Natural killer cell (primary cell): ENCODE measurements at regions not wholly inside any gene's neighbourhood (a gene's known extent, or its start where the extent isn't known, plus 50 kb on each side); places are given as distances from the start of the nearest gene placed in this dataset.

Experiments
- ATAC-seq, 3 donors: fragments of 150-1000 bp in 2 of 3; fragments of 200-7000 bp in 1 of 3; cut with Tn5 transposase; 1 replicate in 1 of 3; 2 replicates in 2 of 3; pipeline ENCODE4 v1.10.0; 2021; ENCODE audit warnings: mild to moderate bottlenecking in 2 of 3, moderate library complexity in 2 of 3
- DNase-seq, 2 donors: peaks; one replicate each; pipeline versions ENCODE4 v3.0.0 to v3.0.0-alpha.2; 2013 to 2021; ENCODE audit warnings: mixed read lengths in 1 of 2
- H3K27ac ChIP-seq: one replicate; pipeline ENCODE4 v1.5.1; 2013; ENCODE audit warnings: mild to moderate bottlenecking, low read length
- H3K27me3 ChIP-seq: one replicate; pipeline ENCODE4 v1.6.1; 2013; ENCODE audit warnings: low read length; ENCODE audit not compliant: control insufficient read depth, insufficient read depth
- H3K36me3 ChIP-seq: one replicate; pipeline ENCODE4 v1.6.1; 2013; ENCODE audit warnings: low read length; ENCODE audit not compliant: control insufficient read depth, insufficient read depth
- H3K4me1 ChIP-seq: one replicate; pipeline ENCODE4 v1.6.1; 2013; ENCODE audit warnings: low read length; ENCODE audit not compliant: control insufficient read depth, insufficient read depth
- H3K4me3 ChIP-seq: one replicate; pipeline ENCODE4 v1.5.1; 2013; ENCODE audit warnings: low read length
- H3K9me3 ChIP-seq: one replicate; pipeline ENCODE4 v1.6.1; 2013; ENCODE audit warnings: low read length; ENCODE audit not compliant: control insufficient read depth, insufficient read depth
- H3K27ac Mint-ChIP-seq, 2 donors: one replicate each; pipeline ENCODE4 v1.8.0; 2022; ENCODE audit warnings: mild to moderate bottlenecking in 2 of 2, mixed read lengths in 2 of 2, moderate library complexity in 1 of 2
- H3K27me3 Mint-ChIP-seq, 2 donors: one replicate each; pipeline ENCODE4 v1.8.0; 2022; ENCODE audit warnings: low read depth in 2 of 2, mixed read lengths in 2 of 2
- H3K36me3 Mint-ChIP-seq: one replicate; pipeline ENCODE4 v1.8.0; 2022; ENCODE audit warnings: mixed read lengths
- H3K4me1 Mint-ChIP-seq, 2 donors: one replicate each; pipeline ENCODE4 v1.8.0; 2022; ENCODE audit warnings: mixed read lengths in 2 of 2
- H3K4me3 Mint-ChIP-seq: one replicate; pipeline ENCODE4 v1.8.0; 2022; ENCODE audit warnings: mild to moderate bottlenecking, moderate library complexity, mixed read lengths
- H3K9me3 Mint-ChIP-seq, 2 donors: one replicate each; pipeline ENCODE4 v1.8.0; 2022; ENCODE audit warnings: mixed read lengths in 2 of 2
- WGBS: methylation state at CpG from one replicate; pipeline ENCODE4 v1.1.7; 2013; ENCODE audit warnings: missing lambda C conversion rate; ENCODE audit not compliant: insufficient coverage; 5-methylcytosine and 5-hydroxymethylcytosine counted together
- intact Hi-C: fragments of 100-400 bp; cut with micrococcal nuclease; formaldehyde crosslinking; loops from one replicate; pipeline ENCODE4 v1.14.2; 2022
- TF ChIP-seq, protein P1 (sequence below): fragments of 200-600 bp; IDR thresholded peaks from one replicate; pipeline ENCODE4 v1.8.0; 2022; ENCODE audit warnings: antibody characterized with exemption

GRCh38 chr18:21928925-21929324, 188.3 kb downstream of the MIB1 start:
- Histone ChIP-seq H3K4me3 (no peak overlapping the region), H3K27ac (no peak overlapping the region), H3K9me3 (no peaks in the 10 kb centered on the region), H3K27me3 (no peaks in the 10 kb centered on the region), H3K36me3 (no peaks in the 10 kb centered on the region), H3K4me1 (no peaks in the 10 kb centered on the region)
- Mint-ChIP-seq H3K4me3 (no peak overlapping the region), H3K4me1 (no peaks in the 10 kb centered on the region), H3K27ac (no peak overlapping the region), H3K36me3 (no peaks in the 10 kb centered on the region), H3K9me3 (no peaks in the 10 kb centered on the region), H3K27me3 (peaks cover 15 to 23% of the 10 kb centered on the region in 2 donors)
- intact Hi-C loops, result no loop called here
- TF ChIP-seq, protein P1, sequence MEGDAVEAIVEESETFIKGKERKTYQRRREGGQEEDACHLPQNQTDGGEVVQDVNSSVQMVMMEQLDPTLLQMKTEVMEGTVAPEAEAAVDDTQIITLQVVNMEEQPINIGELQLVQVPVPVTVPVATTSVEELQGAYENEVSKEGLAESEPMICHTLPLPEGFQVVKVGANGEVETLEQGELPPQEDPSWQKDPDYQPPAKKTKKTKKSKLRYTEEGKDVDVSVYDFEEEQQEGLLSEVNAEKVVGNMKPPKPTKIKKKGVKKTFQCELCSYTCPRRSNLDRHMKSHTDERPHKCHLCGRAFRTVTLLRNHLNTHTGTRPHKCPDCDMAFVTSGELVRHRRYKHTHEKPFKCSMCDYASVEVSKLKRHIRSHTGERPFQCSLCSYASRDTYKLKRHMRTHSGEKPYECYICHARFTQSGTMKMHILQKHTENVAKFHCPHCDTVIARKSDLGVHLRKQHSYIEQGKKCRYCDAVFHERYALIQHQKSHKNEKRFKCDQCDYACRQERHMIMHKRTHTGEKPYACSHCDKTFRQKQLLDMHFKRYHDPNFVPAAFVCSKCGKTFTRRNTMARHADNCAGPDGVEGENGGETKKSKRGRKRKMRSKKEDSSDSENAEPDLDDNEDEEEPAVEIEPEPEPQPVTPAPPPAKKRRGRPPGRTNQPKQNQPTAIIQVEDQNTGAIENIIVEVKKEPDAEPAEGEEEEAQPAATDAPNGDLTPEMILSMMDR, result no peak
- no peak for DNase-seq
- no peak for ATAC-seq
- 60% methylated on average over 3 of the region's 4 CpGs for WGBS

- TF ChIP-seq, protein P1, result no peak
- Histone ChIP-seq H3K9me3 (no peaks in the 10 kb centered on the region), H3K4me3 (no peak overlapping the region), H3K4me1 (no peaks in the 10 kb centered on the region), H3K27me3 (no peaks in the 10 kb centered on the region), H3K27ac (no peak overlapping the region), H3K36me3 (no peaks in the 10 kb centered on the region)
- 89% methylated on average over 6 of the region's 6 CpGs for WGBS
- Mint-ChIP-seq H3K4me1 (no peaks in the 10 kb centered on the region), H3K27me3 (peaks cover 15 to 23% of the 10 kb centered on the region in 2 donors), H3K36me3 (no peaks in the 10 kb centered on the region), H3K27ac (no peak overlapping the region), H3K4me3 (no peak overlapping the region), H3K9me3 (no peaks in the 10 kb centered on the region)
- intact Hi-C loops, result no loop called here
- no peak for ATAC-seq
- DNase-seq, result no peak
Observed at GRCh38 chr18:21930177-21930576, 189.6 kb downstream of the MIB1 start.

GRCh38 chr18:21933931-21934765, 193.6 kb downstream of the MIB1 start:
- no peaks in the 10 kb centered on the region for H3K36me3 Mint-ChIP-seq
- ATAC-seq (no peak), DNase-seq (no peak)
- 85% methylated on average over 10 of the region's 10 CpGs for WGBS
- no peaks in the 10 kb centered on the region for H3K9me3 ChIP-seq
- TF ChIP-seq, protein P1, result no peak
- H3K4me1 ChIP-seq, result no peaks in the 10 kb centered on the region
- intact Hi-C loops, result no loop called here
- H3K4me3 ChIP-seq, result no peak overlapping the region
- H3K27me3 ChIP-seq, result no peaks in the 10 kb centered on the region
- no peaks in the 10 kb centered on the region for H3K36me3 ChIP-seq
- no peak overlapping the region for H3K27ac Mint-ChIP-seq
- H3K4me3 Mint-ChIP-seq, result no peak overlapping the region
- no peaks in the 10 kb centered on the region for H3K4me1 Mint-ChIP-seq
- no peaks in the 10 kb centered on the region for H3K9me3 Mint-ChIP-seq
- H3K27me3 Mint-ChIP-seq, result peaks cover 7 to 8% of the 10 kb centered on the region in 2 donors
- no peak overlapping the region for H3K27ac ChIP-seq

- Mint-ChIP-seq H3K27ac (no peak overlapping the region), H3K36me3 (no peaks in the 10 kb centered on the region), H3K4me3 (no peak overlapping the region), H3K4me1 (no peaks in the 10 kb centered on the region), H3K9me3 (no peaks in the 10 kb centered on the region), H3K27me3 (peaks cover 8 to 9% of the 10 kb centered on the region in 2 donors)
- H3K27me3 ChIP-seq, result no peaks in the 10 kb centered on the region
- no peaks in the 10 kb centered on the region for H3K9me3 ChIP-seq
- no peak overlapping the region for H3K4me3 ChIP-seq
- 84% methylated on average over 4 of the region's 4 CpGs for WGBS
- TF ChIP-seq, protein P1, result no peak
- no peaks in the 10 kb centered on the region for H3K36me3 ChIP-seq
- no peak for DNase-seq
- ATAC-seq, result no peak
- intact Hi-C loops, result no loop called here
- H3K27ac ChIP-seq, result no peak overlapping the region
- H3K4me1 ChIP-seq, result no peaks in the 10 kb centered on the region
Observed at GRCh38 chr18:21934766-21935015, 194.1 kb downstream of the MIB1 start.
